ENCODE measurements at regions not wholly inside any gene's neighbourhood (a gene's known extent, or its start where the extent isn't known, plus 50 kb on each side); places are given as distances from the start of the nearest gene placed in this dataset.

- DNase-seq = no peak
Observed at GRCh38 chr12:84807249-84807648, 105.3 kb downstream of the SLC6A15 start.

DNA sequence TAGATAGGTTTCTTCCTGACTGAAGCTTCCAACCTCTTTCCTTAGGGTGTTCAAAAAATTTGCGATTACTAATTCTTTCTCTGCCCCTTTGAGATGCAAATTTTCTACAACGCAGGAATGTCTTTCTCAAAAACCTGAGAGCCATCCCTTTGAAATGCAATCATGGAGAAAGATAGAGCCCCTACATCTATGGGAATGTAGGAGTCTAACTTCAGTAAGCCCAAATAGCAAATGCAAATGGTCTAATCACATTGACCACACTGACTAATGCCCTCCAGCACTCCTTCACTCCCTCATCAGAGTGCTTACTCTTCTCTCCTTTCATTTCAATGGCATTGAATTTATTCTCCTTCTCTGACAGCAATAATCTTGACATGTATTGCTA lies 107.1 kb downstream of the SLC6A15 start:
- no peaks in the 10 kb centered on the region for H3K27me3 ChIP-seq
- no peak overlapping the region for H3K4me3 ChIP-seq
- no peak overlapping the region for H3K27ac ChIP-seq
- H3K4me1 ChIP-seq = peaks cover 13% of the 10 kb centered on the region
- no peak for DNase-seq
- no peaks in the 10 kb centered on the region for H3K9me3 ChIP-seq (replicated peaks)
- H3K36me3 ChIP-seq = no peaks in the 10 kb centered on the region

More at GRCh38 chr12:84807249-84807648, 105.3 kb downstream of the SLC6A15 start:
- no peak overlapping the region for H3K4me3 ChIP-seq
- no peak overlapping the region for H3K27ac ChIP-seq
- peaks cover 13% of the 10 kb centered on the region for H3K4me1 ChIP-seq
- no peaks in the 10 kb centered on the region for H3K9me3 ChIP-seq (replicated peaks)
- H3K36me3 ChIP-seq = no peaks in the 10 kb centered on the region
- H3K27me3 ChIP-seq = no peaks in the 10 kb centered on the region

DNA sequence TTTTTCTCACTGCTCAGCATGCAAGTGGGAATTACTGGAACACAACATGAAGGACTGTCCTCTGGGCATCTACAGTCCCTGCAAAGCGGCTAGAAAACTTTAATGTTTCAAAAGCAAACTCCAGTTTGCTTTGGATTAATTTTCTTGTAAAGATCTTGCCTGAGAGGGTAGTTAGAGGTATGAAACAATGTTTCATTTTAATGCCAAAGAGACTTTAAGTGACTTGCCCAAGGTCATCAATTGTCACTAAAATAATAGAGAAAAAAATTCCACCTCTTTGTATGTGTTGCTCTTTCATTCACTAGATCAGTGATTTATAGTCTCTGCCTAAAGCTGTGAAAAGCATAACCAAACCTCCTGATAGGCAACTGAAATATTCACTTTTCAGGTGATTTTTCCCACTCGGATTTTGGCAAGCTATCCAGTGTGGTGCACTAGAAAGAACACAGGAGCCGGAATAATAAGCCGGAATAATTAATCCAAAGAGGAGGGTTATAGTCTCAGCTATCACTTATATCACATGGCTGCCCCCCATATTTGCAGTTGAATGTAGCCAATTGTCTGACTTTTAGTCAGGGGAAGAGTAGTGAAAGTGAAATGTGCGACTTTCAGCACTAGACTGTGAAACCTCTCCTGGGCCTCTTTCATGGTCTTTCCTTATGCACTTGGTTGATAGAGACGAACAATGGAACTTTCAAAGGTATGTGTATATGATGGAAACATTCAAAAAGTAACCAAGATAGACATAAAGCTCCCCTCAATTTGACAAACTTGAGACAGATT lies 107.7 kb downstream of the SLC6A15 start:
- Histone ChIP-seq H3K9me3 (replicated peaks) (no peaks in the 10 kb centered on the region), H3K27ac (no peak overlapping the region), H3K36me3 (no peaks in the 10 kb centered on the region), H3K27me3 (no peaks in the 10 kb centered on the region), H3K4me3 (no peak overlapping the region), H3K4me1 (peaks cover 7% of the 10 kb centered on the region)
- no peak for DNase-seq

DNA sequence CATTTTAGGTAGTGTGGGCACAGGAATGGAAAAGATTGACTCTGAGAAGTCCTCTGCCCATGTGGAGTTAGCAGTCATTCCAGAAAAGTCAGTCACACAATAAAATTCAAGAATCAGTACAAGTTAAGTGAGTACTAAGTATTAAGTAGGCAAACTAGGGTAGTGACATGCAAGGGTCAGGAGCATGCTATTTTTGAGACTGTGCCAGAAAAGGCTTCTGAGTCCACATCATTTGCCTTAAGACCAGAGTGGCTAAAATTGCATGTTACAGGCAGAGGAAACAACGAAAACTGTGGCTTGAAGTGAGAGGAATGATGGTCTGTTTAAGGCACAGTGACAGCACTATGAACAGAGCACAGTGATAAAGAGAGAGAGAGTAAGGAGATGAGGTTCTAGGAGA lies 108.9 kb downstream of the SLC6A15 start:
- Histone ChIP-seq H3K27me3 (no peaks in the 10 kb centered on the region), H3K4me3 (no peak overlapping the region), H3K9me3 (replicated peaks) (no peaks in the 10 kb centered on the region), H3K4me1 (no peaks in the 10 kb centered on the region), H3K27ac (no peak overlapping the region), H3K36me3 (no peaks in the 10 kb centered on the region)
- DNase-seq = no peak

DNA sequence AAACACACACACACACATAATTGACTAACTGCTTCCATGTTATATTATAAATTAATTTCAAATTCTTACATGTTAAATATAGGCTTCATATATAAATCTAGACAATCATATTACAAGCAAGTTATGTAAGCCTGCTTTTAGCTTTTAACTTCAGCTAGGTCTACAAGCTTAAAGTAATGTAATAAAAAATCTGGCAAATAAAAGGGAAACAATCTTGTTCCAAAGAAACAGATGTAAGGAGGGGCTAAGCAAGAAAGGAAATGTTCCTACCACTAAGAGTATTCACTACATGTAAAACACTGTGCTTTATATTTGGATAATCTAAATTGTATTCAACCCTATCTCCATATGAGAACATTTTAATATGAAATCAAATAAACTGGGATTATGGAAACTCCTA lies 110.4 kb downstream of the SLC6A15 start:
- H3K4me1 ChIP-seq = no peaks in the 10 kb centered on the region
- DNase-seq = no peak
- no peak overlapping the region for H3K4me3 ChIP-seq
- H3K27me3 ChIP-seq = no peaks in the 10 kb centered on the region
- no peaks in the 10 kb centered on the region for H3K9me3 ChIP-seq (replicated peaks)
- H3K36me3 ChIP-seq = no peaks in the 10 kb centered on the region
- H3K27ac ChIP-seq = no peak overlapping the region

DNA sequence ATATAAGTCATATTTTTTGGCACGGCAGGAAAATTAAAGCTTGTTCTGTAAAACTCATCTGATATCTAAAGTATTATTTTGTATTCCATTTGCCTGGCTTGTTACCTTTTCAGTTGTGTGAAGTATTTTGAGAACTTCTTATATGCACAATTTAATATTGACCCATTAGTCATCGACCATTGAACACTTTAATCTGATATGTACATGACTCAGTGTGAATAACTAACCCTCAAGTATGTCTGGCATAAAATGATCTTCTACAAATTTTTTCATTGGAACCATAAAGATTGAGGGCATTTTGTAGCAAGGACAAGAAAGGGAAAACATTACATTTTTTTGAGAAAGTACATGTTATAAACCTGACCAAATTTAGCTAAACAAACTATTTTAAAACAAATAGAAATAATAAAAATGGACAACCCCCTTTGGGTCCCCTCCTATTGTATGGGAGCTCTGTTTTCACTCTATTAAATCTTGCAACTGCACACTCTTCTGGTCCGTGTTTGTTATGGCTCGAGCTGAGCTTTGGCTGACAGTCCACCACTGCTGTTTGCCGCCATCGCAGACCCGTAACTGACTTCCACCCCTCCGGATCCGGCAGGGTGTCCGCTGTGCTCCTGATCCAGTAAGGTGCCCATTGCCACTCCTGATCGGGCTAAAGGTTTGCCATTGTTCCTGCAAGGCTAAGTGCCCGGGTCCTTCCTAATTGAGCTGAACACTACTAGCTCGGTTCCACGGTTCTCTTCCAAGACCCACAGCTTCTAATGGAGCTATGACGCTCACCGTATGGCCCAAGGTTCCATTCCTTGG lies 118.8 kb downstream of the SLC6A15 start:
- no peak overlapping the region for H3K4me3 ChIP-seq

GRCh38 chr12:84791444-84791843 lies 121.2 kb downstream of the SLC6A15 start:
- H3K27me3 ChIP-seq = no peaks in the 10 kb centered on the region
- H3K4me3 ChIP-seq = no peak overlapping the region
- no peaks in the 10 kb centered on the region for H3K9me3 ChIP-seq (replicated peaks)
- H3K4me1 ChIP-seq = no peaks in the 10 kb centered on the region
- no peak for DNase-seq
- no peaks in the 10 kb centered on the region for H3K36me3 ChIP-seq
- no peak overlapping the region for H3K27ac ChIP-seq

More for the DNA sequence above, 118.8 kb downstream of the SLC6A15 start:
- no peaks in the 10 kb centered on the region for H3K27me3 ChIP-seq
- no peaks in the 10 kb centered on the region for H3K36me3 ChIP-seq
- no peaks in the 10 kb centered on the region for H3K4me1 ChIP-seq
- H3K27ac ChIP-seq = no peak overlapping the region
- DNase-seq = no peak
- H3K9me3 ChIP-seq (replicated peaks) = no peaks in the 10 kb centered on the region

DNA sequence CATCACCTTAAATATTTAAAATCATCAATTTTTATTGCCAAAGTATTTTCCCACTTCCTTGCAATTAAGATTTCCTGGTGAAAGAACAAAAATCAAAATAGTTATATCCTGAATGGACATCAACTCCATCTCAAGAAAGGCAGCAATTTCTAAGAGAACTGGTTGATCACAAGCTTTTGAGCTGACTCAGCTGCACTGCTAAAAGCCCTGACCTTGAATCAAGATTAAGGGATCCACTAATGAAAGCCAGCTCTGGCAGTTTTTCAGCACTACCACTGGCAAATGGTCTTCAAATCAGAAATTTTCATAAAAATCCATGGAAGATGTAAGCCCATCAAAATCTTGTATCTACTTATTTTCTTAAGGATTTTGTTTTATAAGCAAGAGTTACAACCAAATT lies 123.4 kb downstream of the SLC6A15 start:
- Histone ChIP-seq H3K27me3 (no peaks in the 10 kb centered on the region), H3K36me3 (no peaks in the 10 kb centered on the region), H3K4me3 (no peak overlapping the region), H3K4me1 (no peaks in the 10 kb centered on the region), H3K9me3 (replicated peaks) (no peaks in the 10 kb centered on the region), H3K27ac (no peak overlapping the region)
- no peak for DNase-seq

DNA sequence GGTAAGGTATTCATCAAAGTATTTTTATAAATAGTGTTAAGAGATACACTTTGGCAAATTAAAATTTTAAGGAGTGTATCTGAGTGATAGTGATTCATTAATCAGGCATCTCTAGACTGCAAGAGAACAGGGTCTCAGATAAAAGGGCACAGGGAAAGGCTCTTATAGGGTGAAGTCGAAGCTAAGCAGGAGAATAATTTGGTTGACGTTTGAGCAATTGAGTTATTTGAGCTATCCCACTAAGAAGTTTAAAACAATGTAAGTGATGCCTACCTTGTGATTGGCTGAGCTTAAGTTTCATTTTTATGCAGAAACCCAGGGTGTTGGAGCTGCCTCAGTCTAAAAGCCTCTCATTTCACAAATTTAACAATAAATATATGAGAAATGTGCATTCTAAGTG lies 125.3 kb downstream of the SLC6A15 start:
- Histone ChIP-seq H3K36me3 (no peaks in the 10 kb centered on the region), H3K4me3 (no peak overlapping the region), H3K27me3 (no peaks in the 10 kb centered on the region), H3K4me1 (no peaks in the 10 kb centered on the region), H3K27ac (no peak overlapping the region), H3K9me3 (replicated peaks) (no peaks in the 10 kb centered on the region)
- DNase-seq = no peak

DNA sequence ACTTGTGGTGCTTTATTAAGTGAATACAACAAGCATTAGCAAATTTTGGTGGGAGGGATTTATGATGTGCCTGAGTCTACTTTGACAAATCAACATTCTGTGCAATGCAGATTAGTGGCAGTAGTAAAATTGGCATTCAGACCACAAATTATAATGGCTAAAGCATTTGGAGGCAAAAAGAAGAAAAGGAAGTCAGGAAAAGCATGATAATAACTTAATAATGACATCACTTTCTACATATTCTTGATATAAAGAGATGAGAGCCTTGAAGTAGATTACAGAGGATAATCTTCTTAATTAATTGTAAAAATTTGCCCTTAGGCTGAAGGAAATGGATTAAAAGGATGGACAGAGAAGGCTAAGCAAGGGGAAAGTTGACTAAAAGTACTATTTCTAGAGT lies 126.0 kb downstream of the SLC6A15 start:
- Histone ChIP-seq H3K27me3 (no peaks in the 10 kb centered on the region), H3K4me3 (no peak overlapping the region), H3K27ac (no peak overlapping the region), H3K4me1 (no peaks in the 10 kb centered on the region), H3K36me3 (no peaks in the 10 kb centered on the region), H3K9me3 (replicated peaks) (no peaks in the 10 kb centered on the region)
- no peak for DNase-seq

GRCh38 chr12:84785951-84786350 lies 126.6 kb downstream of the SLC6A15 start:
- no peaks in the 10 kb centered on the region for H3K9me3 ChIP-seq (replicated peaks)
- H3K36me3 ChIP-seq = no peaks in the 10 kb centered on the region
- DNase-seq = no peak
- H3K4me3 ChIP-seq = no peak overlapping the region
- H3K27me3 ChIP-seq = no peaks in the 10 kb centered on the region
- H3K4me1 ChIP-seq = no peaks in the 10 kb centered on the region
- H3K27ac ChIP-seq = no peak overlapping the region

DNA sequence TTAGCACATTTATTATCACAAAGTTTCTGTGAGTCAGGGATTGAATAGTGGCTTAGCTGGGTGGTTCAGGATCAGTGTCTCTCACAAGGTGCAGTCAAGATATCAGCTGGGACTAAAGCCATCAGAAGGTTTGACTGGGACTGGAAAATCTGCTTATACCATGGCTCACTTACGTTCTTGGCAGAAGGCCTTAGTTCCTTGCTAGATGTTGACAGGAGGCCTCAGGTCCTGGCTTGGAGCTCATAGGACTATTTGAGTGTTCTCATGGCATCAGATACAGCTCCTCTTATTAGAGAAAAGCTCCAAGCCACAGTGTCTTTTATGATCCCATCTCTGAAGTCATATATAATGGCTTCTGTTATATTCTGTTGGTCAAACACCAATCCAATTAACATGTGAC lies 127.3 kb downstream of the SLC6A15 start:
- no peak overlapping the region for H3K27ac ChIP-seq
- no peaks in the 10 kb centered on the region for H3K4me1 ChIP-seq
- H3K36me3 ChIP-seq = no peaks in the 10 kb centered on the region
- no peaks in the 10 kb centered on the region for H3K9me3 ChIP-seq (replicated peaks)
- no peaks in the 10 kb centered on the region for H3K27me3 ChIP-seq
- DNase-seq = no peak
- no peak overlapping the region for H3K4me3 ChIP-seq

GRCh38 chr12:84779169-84779568 lies 133.4 kb downstream of the SLC6A15 start:
- no peaks in the 10 kb centered on the region for H3K4me1 ChIP-seq
- H3K4me3 ChIP-seq = no peak overlapping the region
- no peak overlapping the region for H3K27ac ChIP-seq
- no peaks in the 10 kb centered on the region for H3K9me3 ChIP-seq (replicated peaks)
- H3K27me3 ChIP-seq = no peaks in the 10 kb centered on the region
- no peaks in the 10 kb centered on the region for H3K36me3 ChIP-seq
- DNase-seq = no peak

GRCh38 chr12:84772281-84772680 lies 140.3 kb downstream of the SLC6A15 start:
- Histone ChIP-seq H3K4me1 (no peaks in the 10 kb centered on the region), H3K4me3 (no peak overlapping the region)
- no peak for DNase-seq

DNA sequence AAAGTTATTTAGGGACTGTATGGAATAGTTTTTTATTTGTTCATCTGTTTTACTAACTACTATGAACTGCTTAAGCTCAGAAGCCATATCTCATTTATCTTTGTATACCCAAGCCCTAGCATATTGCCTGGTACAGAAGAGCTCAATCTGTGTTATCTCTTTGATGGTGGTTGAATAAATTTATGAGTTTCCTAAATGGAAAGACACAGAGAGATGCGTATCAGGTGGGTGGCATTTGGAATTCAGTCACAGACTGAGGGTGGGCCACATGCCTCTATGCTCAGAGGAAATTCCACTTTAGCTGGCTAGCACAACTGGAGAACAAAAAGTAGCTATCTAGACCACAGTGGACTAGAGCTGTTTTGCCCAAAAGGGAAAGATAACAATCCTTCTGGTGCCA lies 145.5 kb downstream of the SLC6A15 start:
- Histone ChIP-seq H3K36me3 (no peaks in the 10 kb centered on the region), H3K27ac (no peak overlapping the region), H3K4me3 (no peak overlapping the region), H3K9me3 (replicated peaks) (no peaks in the 10 kb centered on the region), H3K4me1 (no peaks in the 10 kb centered on the region), H3K27me3 (no peaks in the 10 kb centered on the region)
- DNase-seq = no peak

More at GRCh38 chr12:84772281-84772680, 140.3 kb downstream of the SLC6A15 start:
- Histone ChIP-seq H3K9me3 (replicated peaks) (no peaks in the 10 kb centered on the region), H3K36me3 (no peaks in the 10 kb centered on the region), H3K27ac (no peak overlapping the region), H3K27me3 (no peaks in the 10 kb centered on the region)
